Adrenal gland (tissue), 5 donors: ENCODE measurements at regions not wholly inside any gene's neighbourhood (a gene's known extent, or its start where the extent isn't known, plus 50 kb on each side); places are given as distances from the start of the nearest gene placed in this dataset.
"Not testable (repeated sequence)": the region's sequence is repeated elsewhere in the genome, so short reads cannot be mapped to it uniquely, and the experiment has no call there.

ENCODE experiments used
- POLR2A ChIP-seq, 2 donors: fragments of 450-650 bp; IDR thresholded peaks; one replicate each; pipeline ENCODE4 v1.6.1; 2017; ENCODE audit warnings: antibody characterized with exemption in 2 of 2, mild to moderate bottlenecking in 2 of 2, moderate library complexity in 1 of 2
- TF ChIP-seq, protein P1 (sequence below), 6 experiments: fragments of 450-650 bp in 4 of 6; fragments of 200-600 bp in 2 of 6; sonication (generic) in 1 of 6; IDR thresholded peaks; 1 replicate in 5 of 6; 2 replicates in 1 of 6; pipeline versions ENCODE4 v1.5.1 to v1.8.0; 2016 to 2021; ENCODE audit warnings: antibody characterized with exemption in 6 of 6, mild to moderate bottlenecking in 2 of 6, moderate library complexity in 1 of 6
- donor health status: DM: no; HTN: no; CAD: no.

GRCh38 chrX:89539150-89539549 lies 382.6 kb upstream of the TGIF2LX start:
- TF ChIP-seq, protein P1, sequence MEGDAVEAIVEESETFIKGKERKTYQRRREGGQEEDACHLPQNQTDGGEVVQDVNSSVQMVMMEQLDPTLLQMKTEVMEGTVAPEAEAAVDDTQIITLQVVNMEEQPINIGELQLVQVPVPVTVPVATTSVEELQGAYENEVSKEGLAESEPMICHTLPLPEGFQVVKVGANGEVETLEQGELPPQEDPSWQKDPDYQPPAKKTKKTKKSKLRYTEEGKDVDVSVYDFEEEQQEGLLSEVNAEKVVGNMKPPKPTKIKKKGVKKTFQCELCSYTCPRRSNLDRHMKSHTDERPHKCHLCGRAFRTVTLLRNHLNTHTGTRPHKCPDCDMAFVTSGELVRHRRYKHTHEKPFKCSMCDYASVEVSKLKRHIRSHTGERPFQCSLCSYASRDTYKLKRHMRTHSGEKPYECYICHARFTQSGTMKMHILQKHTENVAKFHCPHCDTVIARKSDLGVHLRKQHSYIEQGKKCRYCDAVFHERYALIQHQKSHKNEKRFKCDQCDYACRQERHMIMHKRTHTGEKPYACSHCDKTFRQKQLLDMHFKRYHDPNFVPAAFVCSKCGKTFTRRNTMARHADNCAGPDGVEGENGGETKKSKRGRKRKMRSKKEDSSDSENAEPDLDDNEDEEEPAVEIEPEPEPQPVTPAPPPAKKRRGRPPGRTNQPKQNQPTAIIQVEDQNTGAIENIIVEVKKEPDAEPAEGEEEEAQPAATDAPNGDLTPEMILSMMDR (IDR thresholded peaks at IDR 0.05): not testable (repeated sequence)
- not testable (repeated sequence) for TF ChIP-seq POLR2A (IDR thresholded peaks at IDR 0.05)
